CD4-positive, alpha-beta T cell treated with Interleukin-15 for 4 hours (primary cell): ENCODE measurements at regions not wholly inside any gene's neighbourhood (a gene's known extent, or its start where the extent isn't known, plus 50 kb on each side); places are given as distances from the start of the nearest gene placed in this dataset.
"Not testable (repeated sequence)": the region's sequence is repeated elsewhere in the genome, so short reads cannot be mapped to it uniquely, and the experiment has no call there.

Source experiments
- DNase-seq: peaks from one replicate; pipeline ENCODE4 v3.0.0-alpha.2; 2020; ENCODE audit warnings: low spot score

- DNase-seq, result no peak
These were observed 99.8 kb upstream of the ZEB2 start for GRCh38 chr2:144619760-144620159.

DNA sequence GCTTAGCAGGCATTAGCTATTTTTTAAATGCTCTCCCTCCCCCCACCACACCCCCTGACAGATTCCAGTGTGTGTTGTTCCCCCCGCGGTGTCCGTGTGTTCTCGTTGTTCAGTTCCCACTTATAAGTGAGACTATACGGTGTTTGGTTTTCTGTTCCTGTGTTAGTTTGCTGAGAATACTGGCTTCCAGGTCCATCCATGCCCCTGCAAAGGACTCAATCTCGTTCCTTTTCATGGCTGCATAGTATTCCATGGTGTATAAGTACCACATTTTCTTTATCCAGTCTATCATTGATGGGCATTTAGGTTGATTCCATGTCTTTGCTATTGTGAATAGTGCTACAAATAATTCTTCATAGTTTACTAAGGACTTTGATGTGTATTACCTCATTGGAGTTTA, 97.3 kb upstream of the ZEB2 start:
- not testable (repeated sequence) for DNase-seq

- DNase-seq, result no peak
These were observed 96.1 kb upstream of the ZEB2 start for GRCh38 chr2:144615866-144616565.

DNA sequence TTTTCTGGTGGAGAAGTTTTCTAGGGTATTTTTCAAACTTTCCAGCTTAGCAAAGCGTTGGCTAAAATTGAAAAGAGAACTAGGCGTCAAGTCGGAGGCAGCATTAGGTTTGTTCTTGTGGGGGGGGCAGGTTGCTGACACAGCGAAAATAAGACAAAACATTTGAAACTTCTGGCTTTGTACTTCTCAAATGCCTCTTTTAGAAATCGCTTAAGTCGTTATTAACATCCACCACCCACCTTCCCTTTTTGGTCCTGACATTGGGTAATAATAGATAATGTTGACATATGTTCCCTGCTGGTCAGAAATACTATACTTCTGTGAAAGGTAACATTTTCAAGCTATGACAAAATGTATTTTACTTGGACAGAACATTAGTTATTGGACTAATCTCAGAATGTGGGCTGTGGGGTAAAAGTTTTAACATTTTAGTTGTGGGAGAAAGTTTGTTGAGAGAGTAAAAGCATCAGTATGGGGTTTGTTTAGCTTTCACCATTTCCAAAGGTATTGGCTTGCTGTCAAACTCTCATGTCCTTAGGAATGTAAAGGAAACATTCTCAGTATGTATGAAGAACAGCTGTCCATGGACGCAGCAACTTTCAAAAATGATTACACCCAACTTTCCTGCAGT, 88.1 kb upstream of the ZEB2 start:
- DNase-seq, result no peak

DNA sequence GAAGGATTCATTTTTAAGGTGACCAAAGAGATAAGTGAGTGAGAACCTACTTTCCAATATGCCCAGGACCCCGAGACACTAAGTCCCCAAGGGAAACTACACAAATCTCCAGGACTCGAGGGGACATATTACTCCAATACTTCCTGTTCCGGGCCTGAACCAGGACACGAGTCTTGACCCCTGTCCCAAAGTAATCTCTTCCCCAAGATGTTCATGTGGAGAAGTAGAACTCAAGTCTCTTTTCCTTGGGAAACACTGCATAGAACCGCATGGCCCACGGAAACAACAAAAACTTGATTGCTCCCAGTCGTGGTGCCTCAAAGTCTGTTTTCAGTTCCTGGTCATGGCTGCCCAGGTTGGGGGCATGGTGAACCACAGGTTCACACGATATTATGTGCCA, 87.2 kb upstream of the ZEB2 start:
- DNase-seq, result no peak

- no peak for DNase-seq
These were observed 86.7 kb upstream of the ZEB2 start for GRCh38 chr2:144606466-144607095.

- no peak for DNase-seq
These were observed 85.4 kb upstream of the ZEB2 start for GRCh38 chr2:144605231-144605840.

- DNase-seq, result no peak
These were observed 83.4 kb upstream of the ZEB2 start for GRCh38 chr2:144603334-144603733.

DNA sequence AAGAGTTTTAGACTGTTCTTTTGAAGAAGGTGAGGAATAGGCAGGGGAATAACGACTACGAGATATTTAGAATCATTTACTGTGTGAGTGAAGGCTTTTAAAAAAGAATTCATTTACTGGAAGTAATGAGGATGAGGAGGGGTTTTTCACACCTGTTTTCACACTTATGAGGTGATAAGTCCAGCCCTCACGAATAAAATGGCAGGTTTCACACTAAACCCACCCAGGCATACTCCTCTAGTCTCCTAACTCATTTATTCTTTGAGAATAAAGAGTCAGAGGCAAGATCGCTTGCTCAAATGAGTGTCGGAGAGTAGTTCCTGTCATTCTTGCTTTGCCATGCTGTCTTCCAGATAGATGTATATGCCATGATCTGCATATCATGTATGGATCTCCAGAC, 79.0 kb upstream of the ZEB2 start:
- DNase-seq, result no peak

DNA sequence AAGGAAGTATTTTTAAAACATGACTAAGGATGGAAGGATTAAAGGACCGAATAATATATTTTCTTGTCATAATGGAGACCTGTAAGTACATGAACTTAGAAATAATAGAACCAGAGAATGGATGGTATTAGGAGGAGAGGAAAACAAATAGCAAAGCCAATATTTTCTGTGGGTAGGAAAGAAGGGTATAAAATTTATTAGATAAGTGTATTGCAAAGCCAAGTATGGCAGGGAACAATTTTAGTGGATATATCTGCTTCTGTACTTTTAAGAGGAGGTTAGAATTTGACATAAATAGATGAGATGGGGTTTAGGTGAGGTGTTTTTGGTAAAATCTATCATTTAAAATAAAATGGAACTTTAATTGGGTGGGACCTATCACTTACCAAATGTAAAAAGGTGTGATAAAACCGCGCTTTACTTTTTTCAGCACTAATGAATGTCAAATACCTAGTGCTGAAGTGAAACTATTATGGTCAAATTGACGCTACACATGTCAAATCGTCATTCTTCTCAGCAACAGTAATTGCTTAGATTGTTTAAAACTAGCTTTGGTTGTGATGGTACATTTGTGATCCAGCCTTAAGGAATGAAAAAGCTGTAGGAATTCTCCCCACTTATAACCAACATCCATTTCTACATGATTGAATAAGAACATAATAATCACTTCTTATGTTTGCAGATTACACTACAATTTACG, 78.1 kb upstream of the ZEB2 start:
- no peak for DNase-seq

GRCh38 chr2:144597388-144597787, 77.5 kb upstream of the ZEB2 start:
- no peak for DNase-seq

- peak; percentile 21 for DNase-seq
These were observed 76.4 kb upstream of the ZEB2 start for GRCh38 chr2:144596073-144596871.

DNA sequence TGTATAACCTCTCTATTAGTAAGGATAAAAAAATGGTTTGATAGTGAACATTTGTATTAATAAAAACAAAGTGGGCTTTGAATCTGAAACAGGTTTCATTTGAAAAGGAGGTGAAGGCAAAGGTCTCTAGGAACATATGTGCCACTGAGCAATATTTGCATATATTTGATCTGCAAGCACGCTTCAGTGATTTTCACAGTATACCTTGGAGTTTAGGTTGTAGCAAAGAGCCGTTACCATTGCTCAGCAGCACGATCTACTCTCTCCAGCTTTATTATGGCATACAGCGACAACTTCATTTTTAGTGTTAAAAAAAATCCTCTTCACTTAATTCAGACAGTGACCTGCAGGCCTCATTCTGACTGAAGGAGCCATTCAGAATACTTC, 75.8 kb upstream of the ZEB2 start:
- DNase-seq, result no peak

- DNase-seq, result no peak
These were observed 75.4 kb upstream of the ZEB2 start for GRCh38 chr2:144595279-144595678.

DNA sequence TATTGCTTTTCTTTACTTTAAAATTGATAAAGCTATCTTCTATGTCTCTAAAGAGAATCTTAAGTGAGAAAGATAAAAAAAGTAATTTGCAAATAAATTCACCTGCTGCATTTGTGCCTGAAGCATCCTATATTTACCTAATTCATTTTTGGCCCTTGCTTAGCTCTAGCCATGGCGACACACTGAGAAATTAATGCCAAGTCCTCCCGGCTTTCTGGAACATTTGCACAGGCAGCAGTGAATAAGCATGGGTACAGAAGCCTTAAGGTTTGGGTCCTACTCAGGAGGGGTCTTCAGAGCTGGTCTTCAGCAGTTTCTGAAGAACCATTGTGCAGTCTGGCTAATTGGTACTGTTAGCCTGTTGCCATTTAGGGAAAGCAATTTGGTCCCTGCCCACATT, 73.9 kb upstream of the ZEB2 start:
- DNase-seq, result no peak

GRCh38 chr2:144592500-144593256, 72.8 kb upstream of the ZEB2 start:
- no peak for DNase-seq

GRCh38 chr2:144587306-144587705, 67.4 kb upstream of the ZEB2 start:
- DNase-seq, result no peak

DNA sequence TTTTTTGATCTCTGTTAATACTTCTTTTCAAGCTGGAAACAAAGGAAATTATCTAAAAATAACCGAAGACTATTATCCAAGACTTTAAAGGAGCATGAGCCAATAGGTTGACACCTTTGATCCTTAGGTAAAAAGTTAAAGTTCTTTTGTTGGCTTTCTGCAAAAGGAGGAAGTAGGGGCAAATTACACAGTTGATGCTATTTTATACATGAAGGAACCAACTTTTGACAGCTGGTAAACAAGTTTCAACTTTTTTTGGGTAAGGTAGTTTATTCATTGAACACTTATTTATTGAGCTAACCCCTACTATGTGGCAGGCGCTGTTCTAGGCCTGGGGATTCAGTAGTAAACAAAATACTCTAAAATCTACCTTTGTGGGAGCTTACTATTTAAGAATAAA, 66.6 kb upstream of the ZEB2 start:
- no peak for DNase-seq

- DNase-seq, result no peak
These were observed 64.0 kb upstream of the ZEB2 start for GRCh38 chr2:144583741-144584453.

DNA sequence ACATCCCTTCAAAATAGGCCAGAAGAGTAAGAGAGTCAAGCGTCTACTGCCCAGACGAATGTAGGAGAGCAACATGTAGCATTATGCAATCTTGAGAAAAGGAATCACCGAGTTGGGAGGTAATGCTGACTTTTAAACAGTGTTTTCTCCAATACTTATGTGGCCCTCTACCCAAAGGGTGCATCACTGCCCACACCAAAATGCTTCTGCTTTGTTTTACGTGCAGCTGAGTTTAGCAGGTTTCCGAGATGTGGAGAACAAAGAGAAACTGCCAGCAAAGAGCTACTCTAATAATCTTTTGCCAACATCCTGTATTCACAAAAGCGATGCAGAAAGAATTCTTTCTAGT, 63.4 kb upstream of the ZEB2 start:
- no peak for DNase-seq
